IMR-90 (cell line): ENCODE measurements at regions not wholly inside any gene's neighbourhood (a gene's known extent, or its start where the extent isn't known, plus 50 kb on each side); places are given as distances from the start of the nearest gene placed in this dataset.

Experiments
- BHLHE40 ChIP-seq: fragments of 150-350 bp; IDR thresholded peaks from 2 replicates; pipeline ENCODE4 v1.6.1; 2016; ENCODE audit warnings: mild to moderate bottlenecking, low read depth, low read length
- POLR2A ChIP-seq: IDR thresholded peaks from 2 replicates; pipeline ENCODE4 v1.6.1; 2012; ENCODE audit warnings: mild to moderate bottlenecking, low read depth, low read length
- RAD21 ChIP-seq: IDR thresholded peaks from 2 replicates; pipeline ENCODE4 v1.6.1; 2012; ENCODE audit warnings: low read length, improper control_type of control experiment
- TF ChIP-seq, protein P1 (sequence below): conservative IDR thresholded peaks from 2 replicates; pipeline ENCODE4 v1.5.1; 2012; ENCODE audit warnings: mild to moderate bottlenecking, low read depth, low read length, improper control_type of control experiment
- TF ChIP-seq, protein P2 (sequence below): fragments of 150-350 bp; IDR thresholded peaks from 2 replicates; pipeline ENCODE4 v1.6.1; 2016; ENCODE audit warnings: low read depth, mild to moderate bottlenecking, low read length, moderate library complexity, borderline replicate concordance

DNA sequence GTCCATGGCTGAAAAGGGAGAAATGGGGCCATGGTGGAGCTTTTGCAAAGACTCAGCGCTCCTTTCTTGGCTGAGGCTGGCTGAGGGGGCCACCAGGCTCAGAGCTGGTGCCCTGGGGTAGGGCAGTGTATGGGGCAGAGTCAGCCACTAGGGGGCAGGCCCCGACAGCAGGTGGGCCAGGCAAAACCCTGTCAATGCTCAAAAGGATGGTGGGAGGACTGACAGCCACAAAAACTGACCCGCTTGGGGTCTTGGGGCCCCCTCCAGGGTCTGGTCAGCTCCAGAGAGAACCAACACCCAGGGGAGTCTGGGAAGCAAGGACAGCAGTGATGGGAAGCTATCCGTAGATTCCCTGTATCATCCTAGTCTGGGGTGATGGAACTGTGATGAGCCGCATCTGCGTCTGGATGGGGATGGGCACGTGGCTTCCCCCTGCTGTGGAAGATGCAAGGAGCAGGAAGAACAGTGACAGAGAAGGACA, 306.9 kb downstream of the DHX35 start:
- TF ChIP-seq, protein P1, sequence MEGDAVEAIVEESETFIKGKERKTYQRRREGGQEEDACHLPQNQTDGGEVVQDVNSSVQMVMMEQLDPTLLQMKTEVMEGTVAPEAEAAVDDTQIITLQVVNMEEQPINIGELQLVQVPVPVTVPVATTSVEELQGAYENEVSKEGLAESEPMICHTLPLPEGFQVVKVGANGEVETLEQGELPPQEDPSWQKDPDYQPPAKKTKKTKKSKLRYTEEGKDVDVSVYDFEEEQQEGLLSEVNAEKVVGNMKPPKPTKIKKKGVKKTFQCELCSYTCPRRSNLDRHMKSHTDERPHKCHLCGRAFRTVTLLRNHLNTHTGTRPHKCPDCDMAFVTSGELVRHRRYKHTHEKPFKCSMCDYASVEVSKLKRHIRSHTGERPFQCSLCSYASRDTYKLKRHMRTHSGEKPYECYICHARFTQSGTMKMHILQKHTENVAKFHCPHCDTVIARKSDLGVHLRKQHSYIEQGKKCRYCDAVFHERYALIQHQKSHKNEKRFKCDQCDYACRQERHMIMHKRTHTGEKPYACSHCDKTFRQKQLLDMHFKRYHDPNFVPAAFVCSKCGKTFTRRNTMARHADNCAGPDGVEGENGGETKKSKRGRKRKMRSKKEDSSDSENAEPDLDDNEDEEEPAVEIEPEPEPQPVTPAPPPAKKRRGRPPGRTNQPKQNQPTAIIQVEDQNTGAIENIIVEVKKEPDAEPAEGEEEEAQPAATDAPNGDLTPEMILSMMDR = peak; percentile 64
- peak; percentile 71 for TF ChIP-seq RAD21
- TF ChIP-seq POLR2A = no peak
- TF ChIP-seq, protein P2, sequence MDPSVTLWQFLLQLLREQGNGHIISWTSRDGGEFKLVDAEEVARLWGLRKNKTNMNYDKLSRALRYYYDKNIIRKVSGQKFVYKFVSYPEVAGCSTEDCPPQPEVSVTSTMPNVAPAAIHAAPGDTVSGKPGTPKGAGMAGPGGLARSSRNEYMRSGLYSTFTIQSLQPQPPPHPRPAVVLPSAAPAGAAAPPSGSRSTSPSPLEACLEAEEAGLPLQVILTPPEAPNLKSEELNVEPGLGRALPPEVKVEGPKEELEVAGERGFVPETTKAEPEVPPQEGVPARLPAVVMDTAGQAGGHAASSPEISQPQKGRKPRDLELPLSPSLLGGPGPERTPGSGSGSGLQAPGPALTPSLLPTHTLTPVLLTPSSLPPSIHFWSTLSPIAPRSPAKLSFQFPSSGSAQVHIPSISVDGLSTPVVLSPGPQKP = no peak
- no peak for TF ChIP-seq BHLHE40
